ENCODE measurements at regions not wholly inside any gene's neighbourhood (a gene's known extent, or its start where the extent isn't known, plus 50 kb on each side); places are given as distances from the start of the nearest gene placed in this dataset.

DNA sequence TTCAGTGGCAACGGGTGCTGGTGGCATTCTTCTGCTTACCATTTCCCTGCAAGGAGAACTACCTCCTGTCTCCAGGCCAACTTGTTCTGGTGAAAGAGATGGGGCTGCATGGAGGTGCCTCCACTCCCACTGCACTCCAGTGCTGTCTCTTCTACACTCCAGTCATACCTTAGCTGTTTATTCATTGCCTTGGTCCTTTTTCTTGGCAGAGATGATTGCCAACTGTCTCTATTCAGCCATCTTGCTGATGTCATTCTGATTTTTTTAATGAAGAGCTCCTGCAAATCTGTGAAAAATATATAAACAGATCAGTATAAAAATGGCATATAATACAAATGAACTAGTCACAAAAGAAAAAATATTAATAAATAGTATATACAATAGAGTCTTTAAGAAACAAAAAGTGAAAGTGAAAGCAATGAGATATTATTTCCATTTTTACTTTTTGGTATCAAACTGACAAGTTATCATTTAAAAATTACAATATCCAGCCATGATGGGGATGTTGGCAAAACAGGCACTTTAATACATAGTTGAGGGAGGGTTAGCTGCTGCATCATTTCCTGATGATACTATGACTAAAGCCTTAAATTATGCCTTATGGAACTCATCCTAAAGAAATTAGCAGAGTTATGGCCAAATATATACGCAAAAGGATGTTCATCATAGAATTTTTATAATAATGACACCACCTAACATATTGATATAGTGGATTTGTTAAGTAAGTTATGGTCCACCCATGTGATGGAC, 109.4 kb downstream of the CARTPT start:
- Mint-ChIP-seq H3K4me1 (ENCODE audit: low read depth) (no peaks in the 10 kb centered on the region), H3K4me3 (no peak overlapping the region), H3K9me3 (peaks cover 29% of the 10 kb centered on the region), H3K27me3 (no peaks in the 10 kb centered on the region), H3K27ac (no peak overlapping the region), H3K36me3 (peaks cover 6% of the 10 kb centered on the region)
- DNase-seq, result no peak
- ChIA-PET POLR2A (no interaction called here), CTCF (no interaction called here)
- intact Hi-C loops (cut with micrococcal nuclease), result no loop called here

DNA sequence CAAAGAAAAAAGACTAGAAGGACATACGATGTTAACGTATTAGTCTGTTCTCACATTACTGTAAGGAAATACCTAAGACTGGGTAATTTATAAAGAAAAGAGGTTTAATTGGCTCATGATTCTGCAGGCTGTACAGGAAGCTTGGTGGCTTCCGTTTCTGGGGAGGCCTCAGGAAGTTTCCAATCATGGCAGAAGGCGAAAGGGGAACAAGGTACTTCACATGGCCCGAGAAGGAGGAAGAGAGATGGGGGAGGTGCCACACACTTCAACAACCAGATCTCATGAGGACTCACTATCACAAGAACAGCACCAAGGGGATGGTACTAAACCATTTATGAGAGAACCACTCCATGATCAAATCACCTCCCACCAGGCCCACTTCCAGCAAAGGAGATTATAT, 110.1 kb downstream of the CARTPT start:
- ChIA-PET POLR2A (no interaction called here), CTCF (no interaction called here)
- DNase-seq, result no peak
- no peak overlapping the region for H3K27ac Mint-ChIP-seq
- intact Hi-C loops (cut with micrococcal nuclease), result no loop called here
- H3K4me3 Mint-ChIP-seq, result no peak overlapping the region
- peaks cover 6% of the 10 kb centered on the region for H3K36me3 Mint-ChIP-seq
- H3K4me1 Mint-ChIP-seq (ENCODE audit: low read depth), result no peaks in the 10 kb centered on the region
- peaks cover 29% of the 10 kb centered on the region for H3K9me3 Mint-ChIP-seq
- H3K27me3 Mint-ChIP-seq, result no peaks in the 10 kb centered on the region

DNA sequence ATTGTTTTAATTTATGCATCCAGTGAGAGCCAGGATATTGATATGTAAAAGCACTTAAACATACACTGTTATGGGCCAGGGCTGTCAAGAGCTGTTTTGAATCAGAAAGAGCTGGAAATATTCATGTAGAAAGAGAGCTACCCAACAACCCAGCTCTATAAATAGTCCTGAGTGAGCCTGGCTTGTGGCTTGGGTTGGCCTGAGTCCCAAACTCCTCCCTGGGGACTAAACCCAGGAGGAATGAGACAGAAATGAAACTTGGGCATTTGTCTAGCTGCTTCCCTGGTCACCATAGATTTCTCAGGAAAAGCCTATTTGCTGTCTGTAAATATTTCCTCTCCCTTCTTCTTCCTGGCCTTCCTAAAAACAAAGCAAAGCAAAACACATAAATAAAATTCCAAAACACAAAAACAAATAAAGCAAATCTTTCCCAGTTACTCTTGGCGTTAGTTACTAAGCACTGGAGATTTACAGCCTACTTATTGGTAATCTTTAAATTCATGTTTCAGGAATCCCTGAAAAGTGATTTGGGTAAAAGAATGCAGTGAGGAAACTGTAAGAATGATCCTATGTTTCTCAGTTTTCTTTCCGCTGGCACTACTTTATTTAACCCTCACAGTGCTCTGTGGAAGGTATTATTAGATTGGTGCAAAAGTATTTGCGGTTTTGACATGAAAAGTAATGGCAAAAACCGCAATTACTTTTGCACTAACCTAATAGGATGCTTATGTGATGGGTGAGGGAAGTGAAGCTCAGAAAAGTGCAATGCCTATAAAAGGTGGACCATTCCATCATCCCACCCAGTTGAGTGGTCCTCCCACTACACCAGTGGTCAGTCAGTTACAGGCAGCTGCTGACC, 111.8 kb downstream of the CARTPT start:
- CTCF ChIA-PET, result no interaction called here
- no peak overlapping the region for H3K27ac Mint-ChIP-seq
- H3K36me3 Mint-ChIP-seq, result peaks cover 6% of the 10 kb centered on the region
- intact Hi-C loops (cut with micrococcal nuclease), result no loop called here
- POLR2A ChIA-PET, result no interaction called here
- DNase-seq, result no peak
- H3K9me3 Mint-ChIP-seq, result peaks cover 23% of the 10 kb centered on the region
- H3K4me1 Mint-ChIP-seq (ENCODE audit: low read depth), result no peaks in the 10 kb centered on the region
- H3K27me3 Mint-ChIP-seq, result no peaks in the 10 kb centered on the region
- H3K4me3 Mint-ChIP-seq, result no peak overlapping the region

DNA sequence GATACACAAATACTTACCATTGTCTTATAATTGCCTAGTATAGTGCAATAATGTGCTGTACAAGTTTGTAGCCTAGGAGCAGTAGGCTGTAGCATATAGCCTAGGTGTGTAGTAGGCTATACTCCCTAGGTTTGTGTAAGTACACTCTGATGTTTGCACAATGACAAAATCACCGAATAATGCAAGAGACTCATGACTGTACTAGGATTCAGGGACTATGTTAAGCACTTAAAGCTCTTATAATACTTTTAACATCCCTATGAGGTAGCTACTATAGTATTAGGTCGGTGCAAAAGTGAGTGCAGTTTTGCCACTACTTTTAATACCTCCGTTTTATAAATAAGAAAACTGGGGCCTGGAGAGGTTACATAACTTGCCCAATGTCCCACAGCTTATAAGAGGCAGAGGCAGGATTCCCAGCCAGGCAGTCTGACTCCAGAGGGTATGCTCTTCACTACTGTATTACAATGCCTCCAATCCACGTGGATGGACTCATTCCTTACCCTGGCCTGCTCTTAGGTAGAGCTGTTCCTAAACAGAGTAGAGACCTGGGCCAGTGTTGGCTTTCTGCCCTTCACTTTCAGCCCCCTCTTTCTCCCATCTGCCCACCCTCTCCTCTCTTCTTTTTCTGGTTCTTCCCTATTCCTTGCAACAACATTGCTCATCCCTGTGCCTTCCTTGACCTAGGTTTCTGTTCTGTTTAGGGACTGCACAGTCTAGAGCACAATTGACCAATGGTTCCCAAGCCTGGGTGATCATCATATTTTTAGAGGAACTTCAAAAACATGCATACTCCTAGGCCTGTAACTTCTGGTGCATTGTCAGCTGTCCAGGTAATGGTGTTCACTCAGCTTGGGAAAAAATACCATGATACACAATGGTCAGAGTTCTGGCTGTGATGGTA, 114.0 kb downstream of the CARTPT start:
- Mint-ChIP-seq H3K4me1 (ENCODE audit: low read depth) (no peaks in the 10 kb centered on the region), H3K27ac (no peak overlapping the region), H3K27me3 (no peaks in the 10 kb centered on the region), H3K36me3 (no peaks in the 10 kb centered on the region), H3K4me3 (no peak overlapping the region), H3K9me3 (peaks cover 7% of the 10 kb centered on the region)
- ChIA-PET POLR2A (no interaction called here), CTCF (no interaction called here)
- intact Hi-C loops (cut with micrococcal nuclease), result no loop called here
- no peak for DNase-seq

DNA sequence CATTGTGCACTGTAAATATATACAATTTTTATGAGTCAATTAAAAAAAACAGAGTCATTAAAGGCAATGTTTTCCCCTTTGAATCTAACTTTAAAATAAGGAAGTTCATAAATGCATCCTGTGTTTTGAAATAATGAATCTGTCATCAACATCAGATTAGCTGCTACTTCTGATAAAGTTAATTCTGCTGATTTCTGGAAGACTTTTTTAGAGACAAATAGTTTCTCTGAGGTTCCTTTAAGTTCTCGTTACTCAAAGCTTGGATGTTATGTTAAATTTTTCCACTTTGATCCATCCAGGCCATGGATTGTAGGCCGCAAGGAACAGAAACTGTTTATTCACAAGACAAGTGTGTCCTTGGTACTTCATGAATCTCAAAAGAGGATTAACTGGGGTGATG, 115.5 kb downstream of the CARTPT start:
- Mint-ChIP-seq H3K4me3 (no peak overlapping the region), H3K27ac (no peak overlapping the region), H3K4me1 (ENCODE audit: low read depth) (no peaks in the 10 kb centered on the region), H3K27me3 (no peaks in the 10 kb centered on the region), H3K36me3 (no peaks in the 10 kb centered on the region), H3K9me3 (no peaks in the 10 kb centered on the region)
- intact Hi-C loops (cut with micrococcal nuclease), result no loop called here
- ChIA-PET POLR2A (no interaction called here), CTCF (no interaction called here)
- DNase-seq, result no peak

DNA sequence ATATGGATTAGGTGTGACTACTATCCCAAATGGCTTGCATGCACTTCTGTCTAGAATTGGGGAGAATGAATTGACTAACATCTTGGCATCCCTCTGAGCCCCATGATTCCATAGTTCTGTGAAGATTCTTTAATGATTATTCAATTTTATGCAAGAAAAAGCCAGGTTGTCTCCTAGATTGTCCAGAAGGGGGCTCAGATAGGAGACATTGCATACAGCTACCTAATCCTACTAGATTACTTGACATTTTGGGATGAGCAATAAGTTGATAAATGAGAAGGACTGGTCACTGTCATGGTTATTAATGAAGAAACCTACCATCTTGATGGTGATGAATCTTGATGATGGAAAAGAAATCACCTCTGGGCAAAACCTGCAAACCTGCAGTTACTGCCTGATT, 117.0 kb downstream of the CARTPT start:
- no peak for DNase-seq
- Mint-ChIP-seq H3K27ac (no peak overlapping the region), H3K4me1 (ENCODE audit: low read depth) (no peaks in the 10 kb centered on the region), H3K4me3 (no peak overlapping the region), H3K27me3 (no peaks in the 10 kb centered on the region), H3K36me3 (no peaks in the 10 kb centered on the region), H3K9me3 (no peaks in the 10 kb centered on the region)
- intact Hi-C loops (cut with micrococcal nuclease), result no loop called here
- CTCF ChIA-PET, result no interaction called here
- POLR2A ChIA-PET, result no interaction called here

DNA sequence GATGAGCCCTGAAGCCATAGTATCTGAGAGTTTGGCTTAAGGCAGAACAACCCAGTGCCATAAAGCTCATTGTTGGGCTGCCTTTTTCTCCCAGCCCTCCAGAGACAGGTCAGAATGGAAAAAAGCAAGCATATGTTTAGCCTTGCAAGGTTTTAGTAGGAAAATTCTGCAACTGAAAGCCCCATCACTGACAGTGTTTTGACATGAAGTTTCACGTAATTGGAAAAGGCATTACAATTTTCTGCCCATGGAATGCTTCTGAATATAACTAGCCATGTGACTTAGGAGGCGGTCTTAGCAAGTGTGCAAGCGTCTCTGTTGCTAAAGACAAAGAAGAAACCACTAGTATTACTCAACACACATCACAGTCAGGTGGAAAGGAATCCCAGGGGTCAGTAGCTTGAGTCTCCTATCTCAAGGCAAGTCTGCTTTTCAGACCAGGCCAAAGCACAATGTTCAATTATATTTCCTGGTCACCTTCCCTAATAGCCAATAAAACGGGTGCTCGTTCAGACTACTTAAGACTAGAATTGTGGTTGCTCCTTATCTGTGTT, 117.6 kb downstream of the CARTPT start:
- DNase-seq, result no peak
- ChIA-PET POLR2A (no interaction called here), CTCF (no interaction called here)
- Mint-ChIP-seq H3K36me3 (no peaks in the 10 kb centered on the region), H3K4me1 (ENCODE audit: low read depth) (no peaks in the 10 kb centered on the region), H3K4me3 (no peak overlapping the region), H3K9me3 (no peaks in the 10 kb centered on the region), H3K27ac (no peak overlapping the region), H3K27me3 (no peaks in the 10 kb centered on the region)
- intact Hi-C loops (cut with micrococcal nuclease), result no loop called here

DNA sequence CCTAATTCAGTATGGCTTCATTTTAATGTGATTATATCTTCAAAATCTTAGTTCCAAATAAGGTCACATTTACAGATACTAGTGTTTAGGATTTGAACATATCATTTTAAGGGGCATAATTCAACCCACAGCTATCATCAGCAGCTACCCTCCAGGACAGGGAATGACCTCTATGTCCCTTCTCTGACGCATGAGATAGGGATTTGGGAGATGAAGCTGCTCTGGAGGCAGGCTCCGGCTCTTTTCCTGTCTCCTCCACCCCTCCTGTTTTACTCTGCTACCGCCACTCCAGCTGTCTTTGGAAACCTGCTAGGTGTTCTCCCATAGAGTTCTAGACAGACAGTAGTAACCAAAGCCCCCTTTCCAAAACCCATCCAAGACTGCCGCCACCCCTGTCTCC, 119.2 kb downstream of the CARTPT start:
- Mint-ChIP-seq H3K4me1 (ENCODE audit: low read depth) (no peaks in the 10 kb centered on the region), H3K9me3 (no peaks in the 10 kb centered on the region), H3K4me3 (no peak overlapping the region), H3K36me3 (no peaks in the 10 kb centered on the region), H3K27ac (no peak overlapping the region), H3K27me3 (peaks cover 2% of the 10 kb centered on the region)
- ChIA-PET POLR2A (no interaction called here), CTCF (interaction anchor here (0.6 kb wide), 1 partner anchor 91 kb away, joined by 4 read pairs; no protein-coding TSS in a partner anchor)
- intact Hi-C loops (cut with micrococcal nuclease), result no loop called here
- DNase-seq, result no peak

DNA sequence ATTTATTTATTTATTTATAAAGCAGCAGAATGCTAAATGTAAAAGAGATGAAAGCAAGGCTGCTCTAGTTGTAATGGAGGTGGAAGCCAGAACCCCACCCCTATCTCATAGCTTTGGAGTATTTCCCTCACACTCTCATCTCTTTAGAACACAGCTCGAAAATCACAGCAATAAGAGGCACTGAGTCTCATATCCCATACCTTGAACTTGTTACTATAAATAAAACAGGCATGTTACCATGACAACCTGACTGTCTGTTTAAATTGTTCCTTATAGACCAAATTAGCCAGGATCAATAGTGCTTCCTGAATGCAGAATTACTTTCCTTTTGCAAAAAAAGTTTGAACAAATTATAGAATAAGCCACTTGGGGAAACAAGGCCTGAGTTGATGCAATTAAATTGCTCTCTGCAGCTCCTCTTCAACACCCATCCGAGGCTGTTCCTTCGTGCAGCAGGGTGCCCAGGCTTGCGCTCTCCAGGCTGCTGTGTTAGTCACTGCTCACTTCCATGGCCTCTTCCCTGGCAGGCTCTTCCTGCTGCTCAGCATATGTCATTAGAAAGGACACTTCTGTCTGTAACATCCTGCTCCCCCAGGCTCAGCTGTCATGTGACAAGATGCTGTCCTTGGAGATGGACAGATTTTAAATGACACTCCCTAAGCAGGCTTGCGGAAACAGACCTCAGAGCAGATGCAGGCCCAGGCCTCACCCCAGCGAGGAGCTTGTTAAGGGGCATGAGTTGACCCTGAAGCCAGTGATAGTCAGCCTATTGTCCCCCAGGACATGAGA, 120.2 kb downstream of the CARTPT start:
- ChIA-PET POLR2A (interaction anchor here (0.7 kb wide), 1 partner anchor 70 kb away, joined by 3 read pairs; no protein-coding TSS in a partner anchor), CTCF (no interaction called here)
- Mint-ChIP-seq H3K9me3 (no peaks in the 10 kb centered on the region), H3K27me3 (peaks cover 2% of the 10 kb centered on the region), H3K4me1 (ENCODE audit: low read depth) (no peaks in the 10 kb centered on the region), H3K4me3 (no peak overlapping the region), H3K27ac (no peak overlapping the region), H3K36me3 (no peaks in the 10 kb centered on the region)
- intact Hi-C loops (cut with micrococcal nuclease), result no loop called here
- no peak for DNase-seq

DNA sequence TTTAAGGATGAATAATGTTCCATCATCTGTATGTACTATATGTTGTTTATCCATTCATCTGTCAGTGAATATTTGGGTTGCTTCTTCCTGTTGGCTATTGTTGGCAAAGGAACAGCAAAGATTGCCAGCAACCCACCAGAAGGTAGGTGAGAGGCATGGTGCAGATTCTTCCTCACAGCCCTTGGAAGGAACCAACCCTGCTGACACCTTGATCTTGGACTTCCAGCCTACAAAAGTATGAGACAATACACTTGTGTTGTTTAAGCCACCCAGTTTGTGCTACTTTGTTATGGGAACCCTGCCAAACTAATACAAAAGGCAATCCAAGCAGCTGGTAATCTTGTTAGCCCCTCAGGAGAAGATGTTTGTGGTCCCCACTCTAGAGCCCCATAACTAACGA, 122.0 kb downstream of the CARTPT start:
- ChIA-PET CTCF (no interaction called here), POLR2A (no interaction called here)
- Mint-ChIP-seq H3K27me3 (peaks cover 2% of the 10 kb centered on the region), H3K4me3 (no peak overlapping the region), H3K36me3 (no peaks in the 10 kb centered on the region), H3K9me3 (no peaks in the 10 kb centered on the region), H3K27ac (no peak overlapping the region), H3K4me1 (ENCODE audit: low read depth) (no peaks in the 10 kb centered on the region)
- intact Hi-C loops (cut with micrococcal nuclease), result no loop called here
- no peak for DNase-seq

DNA sequence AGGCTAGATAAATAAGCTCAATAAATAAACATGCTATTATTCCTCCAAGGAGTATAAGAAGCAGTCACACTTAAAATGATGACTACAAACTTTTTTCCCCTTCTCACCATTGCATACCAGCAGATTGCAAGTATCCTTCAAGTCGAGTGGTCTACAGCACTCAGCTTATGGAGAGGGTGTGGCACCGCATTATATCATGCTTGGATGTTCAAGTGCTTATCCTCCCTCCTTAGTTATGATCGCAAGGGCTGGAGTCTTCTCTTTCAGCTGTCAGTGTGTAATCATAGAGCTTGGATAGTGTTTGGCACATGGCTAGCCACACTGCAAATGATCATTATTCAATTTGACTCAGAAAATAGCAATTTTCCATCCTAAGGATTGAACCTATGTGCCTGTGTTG, 124.0 kb downstream of the CARTPT start:
- no peaks in the 10 kb centered on the region for H3K4me1 Mint-ChIP-seq (ENCODE audit: low read depth)
- peaks cover 2% of the 10 kb centered on the region for H3K9me3 Mint-ChIP-seq
- no peak overlapping the region for H3K27ac Mint-ChIP-seq
- H3K4me3 Mint-ChIP-seq, result no peak overlapping the region
- intact Hi-C loops (cut with micrococcal nuclease), result no loop called here
- ChIA-PET CTCF (no interaction called here), POLR2A (no interaction called here)
- H3K27me3 Mint-ChIP-seq, result peaks cover 4% of the 10 kb centered on the region
- DNase-seq, result no peak
- no peaks in the 10 kb centered on the region for H3K36me3 Mint-ChIP-seq

Data from activated CD4-positive, alpha-beta memory T cell treated with anti-CD3 and anti-CD28 coated beads for 36 hours (primary cell).